ENCODE measurements at regions not wholly inside any gene's neighbourhood (a gene's known extent, or its start where the extent isn't known, plus 50 kb on each side); places are given as distances from the start of the nearest gene placed in this dataset.

- Histone ChIP-seq H3K4me3 (ENCODE audit: low read length) (no peak overlapping the region), H3F3A (ENCODE audit: insufficient read depth, low read length, poor library complexity, severe bottlenecking) (no peaks in the 10 kb centered on the region), H3K27me3 (ENCODE audit: insufficient read depth, low read depth, low read length) (no peaks in the 10 kb centered on the region), H3K36me3 (ENCODE audit: insufficient read depth, low read length) (no peaks in the 10 kb centered on the region), H4K20me1 (ENCODE audit: insufficient read depth) (no peaks in the 10 kb centered on the region), H3K79me2 (replicated peaks; ENCODE audit: insufficient read depth, low read length) (no peaks in the 10 kb centered on the region), H2AFZ (ENCODE audit: low read depth, low read length) (no peak overlapping the region), H3K9ac (ENCODE audit: low read length) (no peak overlapping the region), H3K9me2 (ENCODE audit: insufficient read depth, low read length) (no peaks in the 10 kb centered on the region), H3K9me3 (ENCODE audit: low read length) (no peaks in the 10 kb centered on the region), H3K4me2 (ENCODE audit: low read length) (no peak overlapping the region), H3K27ac (ENCODE audit: low read length) (no peak overlapping the region)
- TF ChIP-seq POLR2AphosphoS5 (IDR thresholded peaks at IDR 0.05) (no peak), CTCF (IDR thresholded peaks at IDR 0.05; ENCODE audit: poor library complexity, severe bottlenecking) (no peak), TAF1 (IDR thresholded peaks at IDR 0.05; ENCODE audit: low read depth) (no peak), EP300 (conservative IDR thresholded peaks at IDR 0.05; ENCODE audit: poor library complexity, severe bottlenecking) (no peak), REST (IDR thresholded peaks at IDR 0.05; ENCODE audit: borderline replicate concordance) (no peak), EZH2 (IDR thresholded peaks at IDR 0.05; ENCODE audit: borderline replicate concordance, insufficient read depth, low read length, poor library complexity, severe bottlenecking) (no peak), RAD21 (conservative IDR thresholded peaks at IDR 0.05) (no peak), MXI1 (conservative IDR thresholded peaks at IDR 0.05; ENCODE audit: poor library complexity, severe bottlenecking) (no peak), SMC3 (conservative IDR thresholded peaks at IDR 0.05; ENCODE audit: poor library complexity) (no peak)
These were observed 69.7 kb upstream of the EXOC4 start for GRCh38 chr7:133183042-133183794.

GRCh38 chr7:133183969-133184368, 68.9 kb upstream of the EXOC4 start:
- Histone ChIP-seq H3K36me3 (ENCODE audit: insufficient read depth, low read length) (no peaks in the 10 kb centered on the region), H3K4me3 (ENCODE audit: low read length) (no peak overlapping the region), H3F3A (ENCODE audit: insufficient read depth, low read length, poor library complexity, severe bottlenecking) (no peaks in the 10 kb centered on the region), H3K9me3 (ENCODE audit: low read length) (no peaks in the 10 kb centered on the region), H3K27ac (ENCODE audit: low read length) (no peak overlapping the region), H3K27me3 (ENCODE audit: insufficient read depth, low read depth, low read length) (no peaks in the 10 kb centered on the region), H4K20me1 (ENCODE audit: insufficient read depth) (no peaks in the 10 kb centered on the region), H3K4me2 (ENCODE audit: low read length) (no peak overlapping the region), H3K9ac (ENCODE audit: low read length) (no peak overlapping the region), H2AFZ (ENCODE audit: low read depth, low read length) (no peak overlapping the region), H3K9me2 (ENCODE audit: insufficient read depth, low read length) (no peaks in the 10 kb centered on the region), H3K79me2 (replicated peaks; ENCODE audit: insufficient read depth, low read length) (no peaks in the 10 kb centered on the region)
- TF ChIP-seq EZH2 (IDR thresholded peaks at IDR 0.05; ENCODE audit: borderline replicate concordance, insufficient read depth, low read length, poor library complexity, severe bottlenecking) (no peak), REST (IDR thresholded peaks at IDR 0.05; ENCODE audit: borderline replicate concordance) (no peak), SMC3 (conservative IDR thresholded peaks at IDR 0.05; ENCODE audit: poor library complexity) (no peak), TAF1 (IDR thresholded peaks at IDR 0.05; ENCODE audit: low read depth) (no peak), MXI1 (conservative IDR thresholded peaks at IDR 0.05; ENCODE audit: poor library complexity, severe bottlenecking) (no peak), POLR2AphosphoS5 (IDR thresholded peaks at IDR 0.05) (no peak)

Data from neural cell (in vitro differentiated cells).